C4-2B (cell line): ENCODE measurements at regions not wholly inside any gene's neighbourhood (a gene's known extent, or its start where the extent isn't known, plus 50 kb on each side); places are given as distances from the start of the nearest gene placed in this dataset.

Experiments used
- H3K27ac ChIP-seq: fragments of 450-650 bp; 2 replicates; pipeline ENCODE4 v1.5.1; 2017
- ZFX ChIP-seq: fragments of 450-650 bp; IDR thresholded peaks from 2 replicates; pipeline ENCODE4 v1.6.1; 2017
- TF ChIP-seq, protein P1 (sequence below): fragments of 450-650 bp; conservative IDR thresholded peaks from 2 replicates; pipeline ENCODE4 v1.5.1; 2017; ENCODE audit warnings: mild to moderate bottlenecking

- no peak overlapping the region for H3K27ac ChIP-seq
- TF ChIP-seq, protein P1, sequence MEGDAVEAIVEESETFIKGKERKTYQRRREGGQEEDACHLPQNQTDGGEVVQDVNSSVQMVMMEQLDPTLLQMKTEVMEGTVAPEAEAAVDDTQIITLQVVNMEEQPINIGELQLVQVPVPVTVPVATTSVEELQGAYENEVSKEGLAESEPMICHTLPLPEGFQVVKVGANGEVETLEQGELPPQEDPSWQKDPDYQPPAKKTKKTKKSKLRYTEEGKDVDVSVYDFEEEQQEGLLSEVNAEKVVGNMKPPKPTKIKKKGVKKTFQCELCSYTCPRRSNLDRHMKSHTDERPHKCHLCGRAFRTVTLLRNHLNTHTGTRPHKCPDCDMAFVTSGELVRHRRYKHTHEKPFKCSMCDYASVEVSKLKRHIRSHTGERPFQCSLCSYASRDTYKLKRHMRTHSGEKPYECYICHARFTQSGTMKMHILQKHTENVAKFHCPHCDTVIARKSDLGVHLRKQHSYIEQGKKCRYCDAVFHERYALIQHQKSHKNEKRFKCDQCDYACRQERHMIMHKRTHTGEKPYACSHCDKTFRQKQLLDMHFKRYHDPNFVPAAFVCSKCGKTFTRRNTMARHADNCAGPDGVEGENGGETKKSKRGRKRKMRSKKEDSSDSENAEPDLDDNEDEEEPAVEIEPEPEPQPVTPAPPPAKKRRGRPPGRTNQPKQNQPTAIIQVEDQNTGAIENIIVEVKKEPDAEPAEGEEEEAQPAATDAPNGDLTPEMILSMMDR, result no peak
- TF ChIP-seq ZFX, result no peak
These were observed 875.0 kb upstream of the PRKX start for GRCh38 chrX:4588466-4588865.

- H3K27ac ChIP-seq, result no peak overlapping the region
These were observed 874.6 kb upstream of the PRKX start for GRCh38 chrX:4588056-4588455.

DNA sequence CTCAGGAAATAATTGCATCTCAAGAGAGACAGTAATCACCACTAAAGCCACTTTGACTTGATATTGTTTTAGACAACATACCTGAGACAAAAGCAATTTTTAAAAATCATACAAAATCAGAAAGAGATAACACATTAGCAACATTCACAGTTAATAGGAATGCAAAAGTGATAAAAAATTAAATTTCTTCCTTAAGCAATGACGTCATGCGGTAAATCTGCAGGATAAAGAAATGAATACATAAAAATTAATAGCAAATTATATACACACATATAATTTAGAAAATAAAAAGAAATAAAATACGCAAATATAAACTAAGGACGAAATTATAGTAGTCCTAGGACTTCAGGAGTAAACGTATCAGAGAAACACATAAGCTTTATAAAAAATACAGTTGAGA lies 866.5 kb upstream of the PRKX start:
- TF ChIP-seq ZFX, result no peak
- TF ChIP-seq, protein P1, result no peak

More at GRCh38 chrX:4588056-4588455, 874.6 kb upstream of the PRKX start:
- TF ChIP-seq ZFX, result no peak
- TF ChIP-seq, protein P1, result no peak

DNA sequence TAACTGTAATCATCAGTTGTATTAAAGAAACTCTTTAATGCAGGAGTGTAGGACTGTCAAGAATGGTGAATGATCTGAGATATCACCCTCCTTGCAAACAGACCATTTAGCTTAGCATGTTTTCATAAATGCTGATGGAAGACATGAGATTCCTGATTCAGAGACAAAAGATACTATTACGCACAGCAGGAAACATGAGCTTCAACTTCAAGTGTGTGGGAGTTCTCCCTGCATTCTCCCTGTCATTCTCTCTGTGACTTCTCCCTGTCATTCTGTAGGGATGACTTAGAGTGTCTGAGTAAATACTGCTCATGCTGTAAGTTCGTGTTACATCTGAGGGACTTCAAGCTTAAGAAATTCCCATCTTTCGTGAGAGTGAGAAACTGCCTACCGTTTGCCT lies 866.0 kb upstream of the PRKX start:
- no peak for TF ChIP-seq ZFX
- TF ChIP-seq, protein P1, result no peak

More for the DNA sequence above, 866.5 kb upstream of the PRKX start:
- no peak overlapping the region for H3K27ac ChIP-seq

GRCh38 chrX:4572691-4573090 lies 859.2 kb upstream of the PRKX start:
- H3K27ac ChIP-seq, result no peak overlapping the region
- TF ChIP-seq, protein P1, result no peak
- no peak for TF ChIP-seq ZFX

More for the DNA sequence above, 866.0 kb upstream of the PRKX start:
- no peak overlapping the region for H3K27ac ChIP-seq

DNA sequence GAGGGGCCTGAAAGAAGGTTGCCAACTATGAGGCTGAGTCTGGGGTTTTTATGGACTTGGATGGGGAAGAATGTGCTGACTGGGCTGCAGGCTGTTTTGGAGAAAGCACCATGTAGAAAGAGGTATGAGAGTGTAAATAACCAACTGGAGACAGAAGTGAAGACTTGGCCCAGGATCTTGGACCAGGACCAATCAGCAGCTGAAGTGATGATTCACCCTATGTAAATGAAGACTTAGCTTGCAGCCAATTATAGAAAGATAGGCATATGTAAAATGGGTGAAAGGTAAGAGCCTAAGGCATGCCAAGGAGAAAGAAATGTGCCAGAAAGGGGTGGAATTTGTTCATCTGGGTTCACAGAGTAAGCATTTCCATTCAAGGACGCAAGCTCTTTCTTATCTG lies 856.7 kb upstream of the PRKX start:
- H3K27ac ChIP-seq, result no peak overlapping the region
- no peak for TF ChIP-seq ZFX
- TF ChIP-seq, protein P1, result no peak

DNA sequence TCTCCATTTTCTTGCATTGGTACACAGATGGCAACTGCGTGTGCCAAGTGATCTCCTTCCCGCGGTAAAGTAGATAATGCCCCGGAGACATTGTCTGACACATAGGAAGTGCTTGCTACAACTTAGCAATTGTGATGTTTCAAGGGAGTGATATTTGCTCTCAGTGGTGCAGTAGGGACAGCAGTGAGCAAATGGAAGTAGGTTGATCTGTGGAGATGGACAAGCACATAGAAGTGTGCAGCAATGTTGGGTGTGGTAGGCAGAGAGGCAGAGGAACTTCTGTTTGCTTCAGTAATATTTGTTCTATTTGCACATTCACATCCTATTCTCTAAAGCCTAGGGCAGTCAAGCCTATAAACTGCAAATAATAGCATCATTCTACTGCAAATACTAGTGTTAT lies 846.7 kb upstream of the PRKX start:
- TF ChIP-seq ZFX, result no peak
- TF ChIP-seq, protein P1, result no peak
- no peak overlapping the region for H3K27ac ChIP-seq
